ENCODE measurements at regions not wholly inside any gene's neighbourhood (a gene's known extent, or its start where the extent isn't known, plus 50 kb on each side); places are given as distances from the start of the nearest gene placed in this dataset.
"Not testable (repeated sequence)": the region's sequence is repeated elsewhere in the genome, so short reads cannot be mapped to it uniquely, and the experiment has no call there.

- Mint-ChIP-seq H3K9me3 (ENCODE audit: unreplicated experiment) (no peaks in the 10 kb centered on the region), H3K4me3 (ENCODE audit: unreplicated experiment) (no peak overlapping the region), H3K36me3 (ENCODE audit: low read depth, unreplicated experiment) (no peaks in the 10 kb centered on the region), H3K4me1 (ENCODE audit: unreplicated experiment) (no peaks in the 10 kb centered on the region), H3K27ac (ENCODE audit: unreplicated experiment) (no peak overlapping the region), H3K27me3 (ENCODE audit: unreplicated experiment) (no peaks in the 10 kb centered on the region)
- DNase-seq (ENCODE audit: low spot score), result no peak
- TF ChIP-seq CTCF (IDR thresholded peaks at IDR 0.05; ENCODE audit: unreplicated experiment), result no peak
Observed at GRCh38 chrX:124771292-124771691, 424.9 kb downstream of the SH2D1A start.

- not testable (repeated sequence) for H3K27ac Mint-ChIP-seq (ENCODE audit: unreplicated experiment); H3K36me3 Mint-ChIP-seq (ENCODE audit: low read depth, unreplicated experiment); H3K27me3 Mint-ChIP-seq (ENCODE audit: unreplicated experiment); H3K9me3 Mint-ChIP-seq (ENCODE audit: unreplicated experiment); H3K4me3 Mint-ChIP-seq (ENCODE audit: unreplicated experiment); DNase-seq (ENCODE audit: low spot score); H3K4me1 Mint-ChIP-seq (ENCODE audit: unreplicated experiment)
Observed at GRCh38 chrX:124788253-124788652, 441.9 kb downstream of the SH2D1A start.

GRCh38 chrX:124789874-124790273 is 443.5 kb downstream of the SH2D1A start:
- DNase-seq (ENCODE audit: low spot score); H3K9me3 Mint-ChIP-seq (ENCODE audit: unreplicated experiment); H3K27ac Mint-ChIP-seq (ENCODE audit: unreplicated experiment); H3K4me1 Mint-ChIP-seq (ENCODE audit: unreplicated experiment); H3K36me3 Mint-ChIP-seq (ENCODE audit: low read depth, unreplicated experiment); H3K4me3 Mint-ChIP-seq (ENCODE audit: unreplicated experiment); H3K27me3 Mint-ChIP-seq (ENCODE audit: unreplicated experiment): not testable (repeated sequence)

- Mint-ChIP-seq H3K27me3 (ENCODE audit: unreplicated experiment) (peaks cover 2% of the 10 kb centered on the region), H3K9me3 (ENCODE audit: unreplicated experiment) (no peaks in the 10 kb centered on the region), H3K4me3 (ENCODE audit: unreplicated experiment) (no peak overlapping the region)
Observed at GRCh38 chrX:124791492-124792095, 445.2 kb downstream of the SH2D1A start.

GRCh38 chrX:124796989-124797388 is 450.6 kb downstream of the SH2D1A start:
- peaks cover 2% of the 10 kb centered on the region for H3K27me3 Mint-ChIP-seq (ENCODE audit: unreplicated experiment)
- no peak overlapping the region for H3K4me3 Mint-ChIP-seq (ENCODE audit: unreplicated experiment)
- no peaks in the 10 kb centered on the region for H3K36me3 Mint-ChIP-seq (ENCODE audit: low read depth, unreplicated experiment)
- H3K4me1 Mint-ChIP-seq (ENCODE audit: unreplicated experiment), result no peaks in the 10 kb centered on the region
- TF ChIP-seq CTCF (IDR thresholded peaks at IDR 0.05; ENCODE audit: unreplicated experiment), result no peak
- H3K27ac Mint-ChIP-seq (ENCODE audit: unreplicated experiment), result no peak overlapping the region
- H3K9me3 Mint-ChIP-seq (ENCODE audit: unreplicated experiment), result no peaks in the 10 kb centered on the region
- DNase-seq (ENCODE audit: low spot score), result no peak

More at GRCh38 chrX:124791492-124792095, 445.2 kb downstream of the SH2D1A start:
- H3K36me3 Mint-ChIP-seq (ENCODE audit: low read depth, unreplicated experiment), result no peaks in the 10 kb centered on the region
- TF ChIP-seq CTCF (IDR thresholded peaks at IDR 0.05; ENCODE audit: unreplicated experiment), result no peak
- H3K4me1 Mint-ChIP-seq (ENCODE audit: unreplicated experiment), result no peaks in the 10 kb centered on the region
- no peak for DNase-seq (ENCODE audit: low spot score)
- no peak overlapping the region for H3K27ac Mint-ChIP-seq (ENCODE audit: unreplicated experiment)

GRCh38 chrX:124804962-124805361 is 458.6 kb downstream of the SH2D1A start:
- Mint-ChIP-seq H3K27ac (ENCODE audit: unreplicated experiment) (no peak overlapping the region), H3K36me3 (ENCODE audit: low read depth, unreplicated experiment) (no peaks in the 10 kb centered on the region), H3K9me3 (ENCODE audit: unreplicated experiment) (no peaks in the 10 kb centered on the region), H3K27me3 (ENCODE audit: unreplicated experiment) (no peaks in the 10 kb centered on the region), H3K4me1 (ENCODE audit: unreplicated experiment) (no peaks in the 10 kb centered on the region), H3K4me3 (ENCODE audit: unreplicated experiment) (no peak overlapping the region)
- no peak for TF ChIP-seq CTCF (IDR thresholded peaks at IDR 0.05; ENCODE audit: unreplicated experiment)
- DNase-seq (ENCODE audit: low spot score), result no peak
